Right renal cortex interstitium (tissue), 3 donors: ENCODE measurements at regions not wholly inside any gene's neighbourhood (a gene's known extent, or its start where the extent isn't known, plus 50 kb on each side); places are given as distances from the start of the nearest gene placed in this dataset.

Source experiments
- DNase-seq, 3 donors: peaks; one replicate each; pipeline ENCODE4 v3.0.0-alpha.2; 2013; ENCODE audit warnings: low read depth in 3 of 3, low spot score in 2 of 3

- DNase-seq = no peak
These were observed 303.8 kb upstream of the NECTIN3 start for GRCh38 chr3:110767838-110768237.

- no peak for DNase-seq
These were observed 298.1 kb upstream of the NECTIN3 start for GRCh38 chr3:110773413-110773954.

GRCh38 chr3:110774496-110775265 is 296.9 kb upstream of the NECTIN3 start:
- no peak for DNase-seq

- no peak for DNase-seq
These were observed 292.0 kb upstream of the NECTIN3 start for GRCh38 chr3:110779581-110779980.

GRCh38 chr3:110783541-110783940 is 288.1 kb upstream of the NECTIN3 start:
- no peak for DNase-seq

GRCh38 chr3:110788794-110789193 is 282.8 kb upstream of the NECTIN3 start:
- DNase-seq = no peak

- DNase-seq = no peak
These were observed 282.3 kb upstream of the NECTIN3 start for GRCh38 chr3:110789315-110789714.

GRCh38 chr3:110790631-110791030 is 281.0 kb upstream of the NECTIN3 start:
- no peak for DNase-seq

GRCh38 chr3:110791995-110792686 is 279.5 kb upstream of the NECTIN3 start:
- DNase-seq = no peak

- no peak for DNase-seq
These were observed 278.0 kb upstream of the NECTIN3 start for GRCh38 chr3:110793611-110794010.

GRCh38 chr3:110795163-110795562 is 276.5 kb upstream of the NECTIN3 start:
- no peak for DNase-seq

GRCh38 chr3:110799271-110799670 is 272.3 kb upstream of the NECTIN3 start:
- no peak for DNase-seq

- no peak for DNase-seq
These were observed 266.8 kb upstream of the NECTIN3 start for GRCh38 chr3:110804856-110805255.

GRCh38 chr3:110806924-110807323 is 264.7 kb upstream of the NECTIN3 start:
- no peak for DNase-seq

GRCh38 chr3:110808630-110809029 is 263.0 kb upstream of the NECTIN3 start:
- no peak for DNase-seq

GRCh38 chr3:110810356-110810755 is 261.3 kb upstream of the NECTIN3 start:
- no peak for DNase-seq

- peak in 1 of 3 donors; percentile 7 for DNase-seq
These were observed 260.6 kb upstream of the NECTIN3 start for GRCh38 chr3:110811050-110811449.

- DNase-seq = no peak
These were observed 258.1 kb upstream of the NECTIN3 start for GRCh38 chr3:110813541-110813940.

- no peak for DNase-seq
These were observed 257.2 kb upstream of the NECTIN3 start for GRCh38 chr3:110814170-110815007.

- DNase-seq = no peak
These were observed 256.5 kb upstream of the NECTIN3 start for GRCh38 chr3:110815008-110815583.

GRCh38 chr3:110816008-110816407 is 255.6 kb upstream of the NECTIN3 start:
- DNase-seq = no peak
